ENCODE measurements at regions not wholly inside any gene's neighbourhood (a gene's known extent, or its start where the extent isn't known, plus 50 kb on each side); places are given as distances from the start of the nearest gene placed in this dataset.

DNA sequence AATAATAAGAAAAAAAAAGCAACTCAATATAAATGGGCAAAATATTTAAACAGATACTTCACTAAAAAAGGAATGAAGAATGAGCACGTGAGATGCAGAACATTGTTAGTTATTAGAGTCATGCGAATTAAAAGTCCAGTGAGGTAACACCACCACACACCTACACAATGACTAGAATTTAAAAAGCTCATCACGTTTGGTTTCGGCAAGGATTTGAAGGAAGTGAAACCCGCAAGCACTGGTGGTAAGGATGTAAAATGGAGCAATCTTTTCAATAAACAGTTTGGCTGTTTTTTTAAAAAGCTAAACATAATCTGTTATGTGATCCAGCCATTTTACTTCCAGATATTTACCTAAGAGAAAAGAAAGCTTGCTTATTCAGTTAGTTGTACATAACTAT, 1181.6 kb upstream of the CELF4 start:
- TF ChIP-seq FOXA1 (IDR thresholded peaks at IDR 0.05) (no peak), SUZ12 (IDR thresholded peaks at IDR 0.05) (no peak)

Measured in HEK293T (cell line).